H1 (cell line): ENCODE measurements at regions not wholly inside any gene's neighbourhood (a gene's known extent, or its start where the extent isn't known, plus 50 kb on each side); places are given as distances from the start of the nearest gene placed in this dataset.

ENCODE experiments used
- BRCA1 ChIP-seq: IDR thresholded peaks from 2 replicates; pipeline ENCODE4 v1.6.1; 2012; ENCODE audit warnings: low read depth, low read length, improper control_type of control experiment
- CHD7 ChIP-seq: fragments of 300-600 bp; sonication (generic); IDR thresholded peaks from 2 replicates; pipeline ENCODE4 v1.7.1; 2012; ENCODE audit warnings: low read length, moderate library complexity, mild to moderate bottlenecking, inconsistent platforms; ENCODE audit not compliant: insufficient replicate concordance
- CTBP2 ChIP-seq: IDR thresholded peaks from 2 replicates; pipeline ENCODE4 v1.7.0; 2011; ENCODE audit warnings: borderline replicate concordance, mild to moderate bottlenecking, moderate library complexity, mixed read lengths, low read length; ENCODE audit not compliant: insufficient read depth, insufficient read length

- TF ChIP-seq CHD7 = no peak
- TF ChIP-seq BRCA1 = no peak
- no peak for TF ChIP-seq CTBP2
These were observed 377.9 kb downstream of the GALC start (continued) for GRCh38 chr14:87615047-87615446.
